HG03520 (cell line): ENCODE measurements at regions not wholly inside any gene's neighbourhood (a gene's known extent, or its start where the extent isn't known, plus 50 kb on each side); places are given as distances from the start of the nearest gene placed in this dataset.

ENCODE experiments used
- ATAC-seq: cut with Tn5 transposase; IDR thresholded peaks from one replicate; pipeline ENCODE4 v1.9.1; 2021; ENCODE audit warnings: mild to moderate bottlenecking, moderate library complexity; ENCODE audit not compliant: unreplicated experiment

DNA sequence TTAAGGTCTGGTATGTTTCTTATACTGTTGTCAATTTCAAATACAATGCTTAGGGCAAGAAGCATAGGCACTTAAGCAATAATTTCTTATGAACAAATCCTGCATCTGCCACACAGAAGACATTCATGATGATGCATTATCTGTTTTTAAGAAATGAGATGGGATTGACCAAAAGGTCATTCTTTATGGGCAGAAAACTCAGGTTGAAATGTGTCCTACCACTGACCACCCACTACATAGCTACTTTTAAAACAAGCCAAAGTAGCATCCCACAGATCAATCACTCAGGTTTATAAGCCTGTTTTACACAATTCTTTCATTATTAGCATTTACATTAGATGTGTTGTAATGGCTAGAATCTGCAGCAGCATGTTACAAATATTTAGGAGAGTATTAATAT is 617.8 kb downstream of the PCDH7 start:
- ATAC-seq: no peak

DNA sequence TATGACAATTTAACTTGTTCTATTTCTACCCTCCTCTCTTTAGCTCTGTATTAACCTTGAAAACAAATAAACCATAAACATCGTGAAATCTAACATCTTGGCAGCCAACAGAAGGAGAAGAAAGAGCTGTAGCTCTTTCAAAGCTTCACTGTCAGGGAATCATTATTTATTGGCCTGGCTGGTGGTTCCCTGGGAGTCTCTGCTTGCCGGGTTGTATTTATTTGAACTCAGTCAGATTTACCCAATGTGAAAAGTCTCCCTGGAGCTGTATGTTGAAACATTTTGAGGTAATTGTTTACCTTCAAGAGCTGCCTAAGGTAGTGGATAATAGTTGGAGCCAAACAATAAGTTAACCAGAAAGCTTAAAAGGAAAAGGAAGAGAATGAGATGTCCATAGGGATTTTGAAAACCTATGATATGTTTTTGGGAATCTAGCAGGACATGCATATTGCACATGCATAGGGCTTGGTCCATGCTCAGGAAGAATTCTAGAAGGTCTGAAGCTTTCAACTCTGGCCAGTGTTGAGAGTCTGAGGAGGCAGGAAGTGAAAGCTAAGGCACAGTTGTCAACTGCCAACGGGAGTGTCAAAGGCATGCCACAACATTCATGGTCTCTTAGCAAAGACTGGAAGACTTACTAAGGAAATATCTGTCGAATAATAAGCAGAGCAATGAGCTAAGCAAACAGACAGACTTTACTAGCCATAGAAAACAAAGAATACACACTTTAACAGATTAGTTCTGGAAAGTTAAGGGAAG is 621.6 kb downstream of the PCDH7 start:
- no peak for ATAC-seq

GRCh38 chr4:31343061-31343460 is 622.9 kb downstream of the PCDH7 start:
- ATAC-seq: no peak

DNA sequence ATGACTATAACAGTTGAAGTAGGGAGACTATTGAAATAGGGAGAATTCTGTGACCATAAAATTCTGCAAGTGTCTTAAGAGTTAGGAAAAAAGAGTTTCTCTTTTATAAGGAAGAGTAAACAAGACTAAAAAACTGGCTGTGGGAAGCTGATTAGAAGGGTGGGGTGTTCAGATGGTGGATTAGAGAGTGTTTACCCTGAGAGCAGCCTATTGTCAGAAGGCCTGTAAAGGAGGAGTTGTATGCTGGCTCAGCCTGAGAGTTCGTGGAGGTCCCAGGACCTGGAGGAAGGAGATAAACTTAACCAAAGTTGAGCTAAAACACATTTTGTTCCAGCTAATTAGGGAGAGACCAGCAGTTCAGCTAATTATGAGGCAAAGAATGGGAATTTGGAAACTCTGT is 629.7 kb downstream of the PCDH7 start:
- no peak for ATAC-seq

GRCh38 chr4:31351695-31352094 is 631.5 kb downstream of the PCDH7 start:
- no peak for ATAC-seq

DNA sequence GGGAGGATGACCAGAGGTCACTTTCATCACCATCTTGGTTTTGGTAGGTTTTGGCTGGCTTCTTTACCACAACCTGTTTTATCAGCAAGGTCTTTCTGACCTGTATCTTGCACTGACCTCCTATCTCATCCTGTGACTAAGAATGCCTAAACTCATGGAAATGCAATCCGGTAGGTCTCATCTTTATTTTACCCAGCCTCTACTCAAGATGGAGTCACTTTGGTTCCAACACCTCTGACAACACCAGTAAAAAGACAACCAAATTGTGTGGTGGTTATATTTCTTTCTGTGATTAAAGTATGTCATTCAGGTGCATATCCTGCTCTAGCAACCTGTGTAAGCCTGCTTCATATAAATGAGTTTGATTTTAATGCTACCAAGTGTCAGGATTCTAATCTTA is 636.7 kb downstream of the PCDH7 start:
- ATAC-seq: no peak

DNA sequence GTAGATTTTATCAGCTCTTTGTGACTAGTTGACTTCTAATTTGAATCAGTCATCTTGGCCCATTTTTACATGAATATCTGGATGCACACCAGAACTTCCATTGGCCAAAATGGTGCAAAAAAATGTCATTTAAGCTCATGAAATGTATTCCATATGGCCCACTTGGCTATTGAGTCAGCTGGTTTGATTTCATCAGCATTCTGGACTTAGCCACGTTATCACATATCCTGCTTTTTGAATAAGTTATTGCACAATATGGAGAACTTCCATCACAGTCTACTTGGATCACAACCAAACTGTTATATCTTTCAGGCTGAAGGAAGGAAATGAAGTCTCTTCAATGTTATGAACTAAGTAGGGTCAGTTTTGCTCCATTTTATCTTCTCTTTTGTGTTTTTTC is 640.6 kb downstream of the PCDH7 start:
- no peak for ATAC-seq

DNA sequence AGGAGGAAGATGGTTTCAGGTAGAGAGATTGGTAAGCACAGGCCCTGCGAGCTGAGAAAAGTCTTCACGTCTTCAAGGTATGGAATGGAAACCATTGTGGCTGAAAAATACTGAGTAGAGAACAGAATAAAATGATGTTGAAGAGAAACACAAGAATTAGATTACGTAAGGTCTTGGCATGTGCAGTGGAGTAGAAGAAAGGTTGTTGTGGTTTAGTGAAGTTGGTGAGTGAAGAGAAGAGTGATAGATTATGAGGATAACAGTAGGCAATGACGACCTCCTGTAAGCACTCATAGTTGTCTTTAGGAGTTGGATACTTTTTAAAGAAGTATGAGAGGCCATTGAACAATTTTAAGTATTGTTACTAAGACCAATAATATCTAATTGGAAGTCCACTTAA is 642.6 kb downstream of the PCDH7 start:
- ATAC-seq: no peak

GRCh38 chr4:31365006-31365690 is 645.0 kb downstream of the PCDH7 start:
- no peak for ATAC-seq

DNA sequence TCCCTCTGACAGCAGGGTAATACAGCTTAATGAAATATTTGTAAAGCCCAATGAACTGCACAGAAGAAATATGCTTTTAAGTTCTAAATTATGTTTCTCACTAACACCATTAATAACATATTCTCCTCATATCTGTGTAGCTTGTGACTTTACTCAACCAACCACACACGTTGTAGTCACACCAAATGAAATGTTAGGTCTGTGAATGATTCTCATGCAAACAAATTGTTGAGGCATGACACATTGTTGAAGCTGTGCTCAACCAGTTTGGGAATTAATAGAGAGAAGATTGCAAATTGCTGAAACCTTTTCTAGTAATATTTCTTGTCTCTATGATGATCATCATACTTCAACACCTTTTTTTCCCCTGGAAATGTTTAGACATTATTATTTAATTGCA is 645.9 kb downstream of the PCDH7 start:
- no peak for ATAC-seq

DNA sequence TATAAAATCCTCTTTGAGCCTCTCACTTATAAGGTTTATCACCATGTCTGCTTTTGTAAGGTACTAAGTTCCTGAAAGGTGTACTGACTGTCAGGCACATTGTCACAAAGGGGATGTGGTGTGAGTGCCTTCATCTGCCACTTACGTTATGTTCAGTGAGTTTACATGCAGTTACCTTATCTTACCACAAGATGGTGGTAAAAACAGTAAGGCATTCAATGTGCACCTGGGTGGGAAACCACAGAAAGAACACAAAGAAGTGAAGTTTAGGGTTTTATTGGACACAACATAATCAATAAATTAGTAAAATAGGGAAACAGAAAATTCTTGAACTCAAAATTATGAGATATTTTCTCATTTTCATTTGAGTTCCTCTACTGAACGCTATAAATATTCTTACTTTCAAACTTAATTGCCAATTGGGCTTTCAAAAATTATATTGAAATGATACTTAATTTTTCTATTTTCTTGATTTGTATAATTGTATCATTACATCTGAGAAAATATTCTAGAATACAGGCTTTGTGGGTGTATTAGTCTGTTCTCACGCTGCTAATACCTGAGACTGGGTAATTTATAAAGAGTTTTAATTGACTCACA is 650.8 kb downstream of the PCDH7 start:
- ATAC-seq: peak; percentile 98

- ATAC-seq: no peak
Observed at GRCh38 chr4:31374256-31374960, 654.2 kb downstream of the PCDH7 start.

DNA sequence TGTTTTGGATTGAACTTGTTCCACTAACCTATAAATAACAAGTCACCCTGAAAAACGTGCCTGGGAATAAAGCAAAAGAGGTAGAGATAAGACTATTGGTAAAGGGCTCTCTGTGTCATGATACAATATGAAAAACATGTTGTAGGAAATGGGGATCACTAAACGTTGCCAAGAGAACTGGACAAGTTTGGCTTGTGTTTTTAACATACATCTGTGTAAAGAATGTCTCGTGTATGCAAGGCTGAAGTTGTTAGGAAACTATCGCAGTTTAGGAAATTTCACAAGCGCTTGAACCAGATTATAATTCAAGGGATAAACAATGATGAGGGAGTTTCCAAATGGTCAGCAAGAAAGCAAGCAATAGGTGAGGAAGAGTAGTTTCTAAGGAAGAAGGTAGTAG is 655.8 kb downstream of the PCDH7 start:
- ATAC-seq: no peak

- ATAC-seq: no peak
Observed at GRCh38 chr4:31379364-31379763, 659.2 kb downstream of the PCDH7 start.

DNA sequence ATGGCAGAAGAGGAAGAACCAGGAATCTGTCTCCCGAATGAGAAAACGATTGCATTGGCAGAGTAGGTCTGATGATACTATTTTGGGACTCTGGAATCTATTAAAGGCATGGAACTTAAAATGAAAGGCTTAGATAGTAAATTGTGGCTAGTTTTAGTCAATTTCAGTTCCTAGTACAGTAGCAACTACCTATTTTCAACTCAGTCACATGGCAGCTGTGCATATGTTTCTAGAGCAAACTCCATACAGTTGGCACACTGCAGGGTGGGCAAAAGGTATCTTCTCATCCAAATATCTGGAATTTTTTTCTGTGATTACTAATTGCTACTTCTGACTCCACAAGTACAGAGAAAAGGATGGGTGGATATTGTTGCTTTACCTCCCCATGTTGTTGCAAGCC is 663.6 kb downstream of the PCDH7 start:
- ATAC-seq: no peak

DNA sequence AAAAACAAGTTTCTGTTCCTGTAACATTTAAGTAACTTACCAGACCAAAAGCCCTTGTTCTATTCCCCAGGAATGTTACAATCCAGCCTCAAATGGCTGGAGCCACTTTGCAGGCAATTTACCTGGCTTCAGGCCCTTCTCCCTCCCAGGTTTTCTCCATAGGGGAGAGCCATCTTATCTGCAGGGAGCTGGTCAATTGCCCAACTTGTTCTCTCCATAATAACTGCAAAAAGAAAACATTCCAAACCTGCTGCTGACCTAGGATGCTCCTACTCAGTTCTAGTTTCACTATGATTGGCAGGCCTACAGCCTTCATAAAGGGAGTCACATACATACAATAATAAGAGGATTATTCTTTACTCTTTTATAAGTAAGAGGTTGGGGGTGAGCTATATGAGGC is 670.7 kb downstream of the PCDH7 start:
- ATAC-seq: no peak

- ATAC-seq: no peak
Observed at GRCh38 chr4:31391976-31392375, 671.8 kb downstream of the PCDH7 start.

DNA sequence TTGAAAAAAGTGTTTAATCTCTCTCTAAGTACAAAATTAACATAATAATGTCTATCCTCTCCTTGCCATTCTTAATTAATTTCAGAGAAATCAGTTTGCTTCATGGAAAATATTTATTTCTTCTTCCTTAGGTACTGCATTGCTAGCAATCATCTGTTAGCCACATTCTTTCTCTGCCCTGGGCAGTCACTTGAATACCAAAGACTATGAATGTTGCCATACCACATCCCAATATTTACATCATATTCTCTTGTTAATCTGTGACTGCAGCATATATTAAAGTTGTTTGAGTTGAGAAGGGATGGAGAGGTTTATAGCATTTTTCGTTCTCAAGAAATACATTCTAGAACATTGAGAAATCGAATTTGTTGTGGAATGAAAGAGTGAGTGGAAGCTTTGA is 672.8 kb downstream of the PCDH7 start:
- no peak for ATAC-seq

- no peak for ATAC-seq
Observed at GRCh38 chr4:31408121-31408520, 688.0 kb downstream of the PCDH7 start.

- no peak for ATAC-seq
Observed at GRCh38 chr4:31411565-31411964, 691.4 kb downstream of the PCDH7 start.

DNA sequence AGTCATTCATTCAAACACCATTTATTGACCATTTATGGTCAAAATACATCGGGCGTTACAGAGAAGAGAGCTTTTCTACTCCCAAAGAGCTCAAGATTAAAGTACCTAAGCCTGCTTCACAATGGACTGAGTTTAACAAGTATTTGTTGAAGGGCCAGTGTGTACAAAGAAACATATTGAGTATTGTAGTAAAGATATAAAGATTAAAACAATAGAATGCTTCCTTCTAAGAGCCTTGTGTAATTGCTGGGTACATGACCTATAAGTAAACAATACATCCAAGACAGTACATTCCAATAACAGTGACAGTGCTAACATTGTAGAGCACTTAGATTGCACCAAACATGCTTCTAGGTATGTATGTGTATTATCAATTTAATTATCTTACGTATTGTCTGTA is 695.5 kb downstream of the PCDH7 start:
- no peak for ATAC-seq

DNA sequence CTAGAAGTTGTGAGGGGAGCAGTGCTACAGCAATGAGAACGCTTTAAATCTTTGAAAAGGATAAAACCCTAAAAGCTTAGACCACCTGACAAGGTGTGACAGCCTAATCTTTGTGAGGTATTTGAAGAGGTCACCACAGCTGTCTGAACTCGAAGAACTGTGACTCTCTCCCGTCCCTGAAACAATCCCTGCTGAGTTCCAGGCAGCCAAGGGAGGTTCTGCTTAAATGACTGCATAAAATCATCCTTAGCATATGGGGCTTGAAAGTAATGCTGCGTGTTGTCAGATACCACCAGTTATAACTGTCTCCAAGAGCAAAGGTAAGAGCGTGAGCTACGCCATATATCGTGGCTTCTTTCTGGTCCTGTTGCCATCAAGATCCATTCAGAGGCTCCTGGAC is 696.3 kb downstream of the PCDH7 start:
- ATAC-seq: no peak
